Sigmoid colon (tissue), 6 donors: ENCODE measurements at regions not wholly inside any gene's neighbourhood (a gene's known extent, or its start where the extent isn't known, plus 50 kb on each side); places are given as distances from the start of the nearest gene placed in this dataset.
A peak's percentile ranks its signal among the peaks of the same experiment; 100 is the strongest.

Source experiments
- DNase-seq: peaks from one replicate; pipeline ENCODE4 v3.0.0-alpha.2; 2019
- H3K27ac ChIP-seq, 4 donors: fragments of 200-600 bp; sonication (generic); one replicate each; pipeline ENCODE4 v1.5.1; 2016 to 2019; ENCODE audit warnings: mild to moderate bottlenecking in 1 of 4
- H3K27me3 ChIP-seq, 3 donors: fragments of 200-600 bp; sonication (generic); one replicate each; pipeline ENCODE4 v1.5.1; 2019; ENCODE audit warnings: mild to moderate bottlenecking in 1 of 3
- H3K36me3 ChIP-seq, 4 donors: fragments of 200-600 bp; sonication (generic); one replicate each; pipeline ENCODE4 v1.5.1; 2016 to 2019
- H3K4me1 ChIP-seq, 4 donors: fragments of 200-600 bp; sonication (generic); one replicate each; pipeline ENCODE4 v1.5.1; 2017 to 2019
- H3K4me3 ChIP-seq, 4 donors: fragments of 200-600 bp; sonication (generic); one replicate each; pipeline ENCODE4 v1.5.1; 2017 to 2019; ENCODE audit warnings: mild to moderate bottlenecking in 2 of 4, moderate library complexity in 1 of 4
- H3K9me3 ChIP-seq, 4 donors: fragments of 200-600 bp in 3 of 4; sonication (generic) in 3 of 4; one replicate each; pipeline versions ENCODE4 v1.5.1 to v1.6.1; 2013 to 2019
- EP300 ChIP-seq, 4 donors: sonication (generic); formaldehyde crosslinking; IDR thresholded peaks; one replicate each; pipeline ENCODE4 v1.6.1; 2017; ENCODE audit warnings: antibody characterized with exemption in 4 of 4
- POLR2A ChIP-seq, 2 donors: fragments of 450-650 bp; IDR thresholded peaks; one replicate each; pipeline ENCODE4 v1.6.1; 2016; ENCODE audit warnings: antibody characterized with exemption in 2 of 2, mild to moderate bottlenecking in 2 of 2, moderate library complexity in 2 of 2
- POLR2AphosphoS5 ChIP-seq, 4 donors: sonication (generic); formaldehyde crosslinking; IDR thresholded peaks; one replicate each; pipeline ENCODE4 v1.6.1; 2017; ENCODE audit warnings: antibody characterized with exemption in 4 of 4
- WGBS, 2 donors: extraction: QIAGEN DNeasy Blood & Tissue Kit; methylation state at CpG; one replicate each; pipeline ENCODE4 v1.1.7; 2013; 5-methylcytosine and 5-hydroxymethylcytosine counted together
- intact Hi-C: fragments of 100-400 bp; cut with DNase I; formaldehyde crosslinking; loops from one replicate; pipeline ENCODE4 v1.15.1; 2023
- TF ChIP-seq, protein P1 (sequence below), 4 experiments: fragments of 450-650 bp in 3 of 4; fragments of 200-600 bp in 1 of 4; IDR thresholded peaks; one replicate each; pipeline ENCODE4 v1.5.1; 2016 to 2019; ENCODE audit warnings: antibody characterized with exemption in 4 of 4, mild to moderate bottlenecking in 3 of 4, moderate library complexity in 2 of 4
- donor health status: healthy with polysubstance abuse.
- donor health status: healthy.

- Histone ChIP-seq H3K36me3 (no peaks in the 10 kb centered on the region), H3K4me1 (peaks cover 0 to 19% (median 4%) of the 10 kb centered on the region in 4 donors), H3K4me3 (no peak overlapping the region), H3K27me3 (no peaks in the 10 kb centered on the region), H3K27ac (no peak overlapping the region), H3K9me3 (no peaks in the 10 kb centered on the region)
- DNase-seq: no peak
- intact Hi-C loops: no loop called here
- TF ChIP-seq, protein P1, sequence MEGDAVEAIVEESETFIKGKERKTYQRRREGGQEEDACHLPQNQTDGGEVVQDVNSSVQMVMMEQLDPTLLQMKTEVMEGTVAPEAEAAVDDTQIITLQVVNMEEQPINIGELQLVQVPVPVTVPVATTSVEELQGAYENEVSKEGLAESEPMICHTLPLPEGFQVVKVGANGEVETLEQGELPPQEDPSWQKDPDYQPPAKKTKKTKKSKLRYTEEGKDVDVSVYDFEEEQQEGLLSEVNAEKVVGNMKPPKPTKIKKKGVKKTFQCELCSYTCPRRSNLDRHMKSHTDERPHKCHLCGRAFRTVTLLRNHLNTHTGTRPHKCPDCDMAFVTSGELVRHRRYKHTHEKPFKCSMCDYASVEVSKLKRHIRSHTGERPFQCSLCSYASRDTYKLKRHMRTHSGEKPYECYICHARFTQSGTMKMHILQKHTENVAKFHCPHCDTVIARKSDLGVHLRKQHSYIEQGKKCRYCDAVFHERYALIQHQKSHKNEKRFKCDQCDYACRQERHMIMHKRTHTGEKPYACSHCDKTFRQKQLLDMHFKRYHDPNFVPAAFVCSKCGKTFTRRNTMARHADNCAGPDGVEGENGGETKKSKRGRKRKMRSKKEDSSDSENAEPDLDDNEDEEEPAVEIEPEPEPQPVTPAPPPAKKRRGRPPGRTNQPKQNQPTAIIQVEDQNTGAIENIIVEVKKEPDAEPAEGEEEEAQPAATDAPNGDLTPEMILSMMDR (IDR thresholded peaks at IDR 0.05): no peak
- TF ChIP-seq POLR2AphosphoS5 (IDR thresholded peaks at IDR 0.05) (no peak), POLR2A (IDR thresholded peaks at IDR 0.05) (no peak), EP300 (IDR thresholded peaks at IDR 0.05) (no peak)
Observed at GRCh38 chr2:186060744-186061440, 322.3 kb downstream of the FSIP2 start.

GRCh38 chr2:186064507-186064906, 325.9 kb downstream of the FSIP2 start:
- TF ChIP-seq POLR2A (IDR thresholded peaks at IDR 0.05): no peak
- TF ChIP-seq EP300 (IDR thresholded peaks at IDR 0.05): no peak
- no peak for TF ChIP-seq POLR2AphosphoS5 (IDR thresholded peaks at IDR 0.05)
- TF ChIP-seq, protein P1 (IDR thresholded peaks at IDR 0.05): no peak
- WGBS, 2 donors: 80 to 92% methylated on average over 3 of the region's 3 CpGs
- Histone ChIP-seq H3K9me3 (no peaks in the 10 kb centered on the region), H3K4me3 (no peak overlapping the region), H3K27me3 (no peaks in the 10 kb centered on the region), H3K27ac (no peak overlapping the region), H3K36me3 (no peaks in the 10 kb centered on the region), H3K4me1 (peaks cover 0 to 15% (median 3%) of the 10 kb centered on the region in 4 donors)
- DNase-seq: no peak
- intact Hi-C loops: no loop called here

DNA sequence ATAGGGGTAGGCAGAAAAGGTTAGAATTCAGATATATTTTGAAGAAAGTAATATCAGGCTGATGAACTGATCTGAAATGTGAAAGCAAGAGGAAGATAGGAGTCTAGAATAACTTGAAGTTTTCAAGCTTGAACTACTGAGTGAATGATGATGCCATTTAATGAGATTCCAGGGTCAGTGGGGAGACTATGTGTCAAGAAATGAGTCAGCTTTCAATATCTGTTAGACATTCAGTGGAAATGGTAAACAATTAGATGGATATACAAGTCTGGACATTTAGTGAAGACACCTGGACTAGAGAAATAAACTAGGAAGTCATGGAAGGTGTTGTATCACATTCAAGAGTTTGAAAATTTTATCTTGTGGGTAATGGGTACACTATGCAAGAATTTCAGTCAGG, 326.9 kb downstream of the FSIP2 start:
- intact Hi-C loops: no loop called here
- no peaks in the 10 kb centered on the region for H3K27me3 ChIP-seq
- no peak for DNase-seq
- H3K4me1 ChIP-seq: peaks cover 0 to 15% (median 3%) of the 10 kb centered on the region in 4 donors
- H3K27ac ChIP-seq: no peak overlapping the region
- H3K4me3 ChIP-seq: no peak overlapping the region
- no peak for TF ChIP-seq POLR2AphosphoS5 (IDR thresholded peaks at IDR 0.05)
- no peaks in the 10 kb centered on the region for H3K9me3 ChIP-seq
- no peaks in the 10 kb centered on the region for H3K36me3 ChIP-seq

- intact Hi-C loops: no loop called here
Observed at GRCh38 chr2:186068139-186068801, 329.7 kb downstream of the FSIP2 start.

GRCh38 chr2:186069676-186070075, 331.1 kb downstream of the FSIP2 start:
- Histone ChIP-seq H3K36me3 (no peaks in the 10 kb centered on the region), H3K4me1 (peaks cover 0 to 6% (median 0%) of the 10 kb centered on the region in 4 donors), H3K27ac (no peak overlapping the region), H3K9me3 (no peaks in the 10 kb centered on the region), H3K4me3 (no peak overlapping the region), H3K27me3 (no peaks in the 10 kb centered on the region)
- WGBS, 2 donors: 95 to 99% methylated on average over 2 of the region's 2 CpGs
- intact Hi-C loops: no loop called here
- no peak for DNase-seq
- TF ChIP-seq EP300 (IDR thresholded peaks at IDR 0.05) (no peak), POLR2A (IDR thresholded peaks at IDR 0.05) (no peak), POLR2AphosphoS5 (IDR thresholded peaks at IDR 0.05) (no peak)
- TF ChIP-seq, protein P1 (IDR thresholded peaks at IDR 0.05): no peak

More at GRCh38 chr2:186068139-186068801, 329.7 kb downstream of the FSIP2 start:
- Histone ChIP-seq H3K9me3 (no peaks in the 10 kb centered on the region), H3K4me1 (peaks cover 0 to 6% (median 0%) of the 10 kb centered on the region in 4 donors), H3K27ac (no peak overlapping the region), H3K27me3 (no peaks in the 10 kb centered on the region), H3K36me3 (no peaks in the 10 kb centered on the region), H3K4me3 (no peak overlapping the region)
- DNase-seq: no peak
- TF ChIP-seq, protein P1 (IDR thresholded peaks at IDR 0.05): no peak
- TF ChIP-seq EP300 (IDR thresholded peaks at IDR 0.05) (no peak), POLR2A (IDR thresholded peaks at IDR 0.05) (no peak), POLR2AphosphoS5 (IDR thresholded peaks at IDR 0.05) (peak in 1 of 4 donors; percentile 12)
- 72 to 90% methylated on average over 3 of the region's 3 CpGs for WGBS, 2 donors
